Stimulated activated naive CD4-positive, alpha-beta T cell treated with Interleukin-2 at 50 U/mL for 16 hours (primary cell): ENCODE measurements at regions not wholly inside any gene's neighbourhood (a gene's known extent, or its start where the extent isn't known, plus 50 kb on each side); places are given as distances from the start of the nearest gene placed in this dataset.

ENCODE experiments used
- DNase-seq: peaks from one replicate; lab custom pipeline; 2025; lab: John Stamatoyannopoulos, UW

GRCh38 chr16:6204945-6205344, 1107.3 kb upstream of the EEF2KMT start:
- DNase-seq = no peak

GRCh38 chr16:6200861-6201260, 1103.3 kb upstream of the EEF2KMT start:
- DNase-seq = no peak

GRCh38 chr16:6200271-6200670, 1102.7 kb upstream of the EEF2KMT start:
- DNase-seq = no peak

DNA sequence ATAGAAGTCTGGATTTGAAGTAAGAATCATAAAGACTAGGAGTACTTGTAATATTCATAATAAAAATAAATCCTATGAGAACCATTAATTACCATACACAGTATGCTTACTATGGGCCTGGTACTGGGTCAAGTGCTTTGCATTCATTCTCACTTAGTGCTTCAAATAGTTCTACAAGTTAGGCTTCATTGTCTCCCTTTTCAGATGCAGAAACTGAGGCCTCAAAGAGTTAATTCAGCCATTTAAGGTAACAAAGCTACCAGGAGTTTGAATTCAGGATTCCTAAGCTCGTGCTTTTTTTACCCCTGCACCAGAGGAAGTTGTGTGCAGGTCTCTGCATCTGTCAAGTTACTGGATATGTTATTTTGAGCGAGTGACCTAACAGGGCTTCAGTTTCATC, 1098.4 kb upstream of the EEF2KMT start:
- no peak for DNase-seq

DNA sequence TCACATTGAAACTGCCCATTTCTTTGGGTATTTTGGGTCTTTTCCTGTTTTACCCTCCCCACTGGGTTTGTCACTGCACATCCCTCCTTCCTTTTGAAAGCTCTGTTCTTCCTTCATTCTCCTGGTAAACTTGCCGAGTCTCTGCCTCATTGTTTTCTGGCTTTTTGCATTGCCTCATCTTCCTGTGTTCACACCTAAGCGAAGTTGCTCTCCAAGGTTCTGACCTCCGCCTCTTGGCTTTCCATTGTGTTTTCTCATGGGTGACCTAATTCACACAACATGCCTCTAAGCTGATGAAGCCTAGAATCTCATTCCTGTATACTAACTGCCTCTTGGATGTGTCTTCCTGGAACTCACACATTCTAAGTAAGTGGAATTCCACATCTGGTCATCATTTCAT, 1096.1 kb upstream of the EEF2KMT start:
- DNase-seq = no peak

DNA sequence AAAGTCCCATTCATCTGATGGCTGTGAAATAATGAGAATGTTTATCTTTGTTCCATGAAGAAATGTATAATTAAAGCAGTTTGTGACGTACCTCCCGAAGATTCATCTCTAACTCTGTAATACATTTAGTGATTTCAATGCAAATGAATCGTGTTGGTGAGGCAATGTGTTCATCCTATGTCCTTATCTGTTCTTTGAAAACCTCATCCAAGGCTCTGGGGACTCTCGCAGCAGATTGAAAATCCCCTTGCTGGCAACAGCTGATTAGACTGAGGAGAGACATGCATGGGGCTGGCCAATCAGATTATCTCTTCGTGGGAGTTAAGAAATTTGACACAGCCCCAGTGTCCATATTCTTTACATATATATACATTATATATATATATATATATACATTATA, 1095.4 kb upstream of the EEF2KMT start:
- no peak for DNase-seq

DNA sequence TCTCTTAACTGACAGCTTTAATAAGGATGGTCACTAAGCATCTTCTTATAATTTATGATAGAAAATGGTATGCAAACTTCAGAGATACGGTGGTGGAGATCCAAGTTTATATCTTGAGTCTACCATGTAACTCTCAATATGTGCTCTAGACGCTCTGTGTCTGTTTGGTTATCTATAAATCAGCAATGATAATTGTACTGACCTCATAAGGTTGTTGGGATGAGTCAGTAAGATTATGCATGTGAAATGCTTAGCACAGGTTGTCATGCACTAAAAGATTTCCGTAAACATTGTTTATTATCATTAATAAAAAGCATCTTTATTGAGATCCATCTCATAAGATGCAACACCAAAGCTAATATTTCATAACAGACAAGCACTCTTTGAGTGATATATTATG, 1094.9 kb upstream of the EEF2KMT start:
- no peak for DNase-seq

DNA sequence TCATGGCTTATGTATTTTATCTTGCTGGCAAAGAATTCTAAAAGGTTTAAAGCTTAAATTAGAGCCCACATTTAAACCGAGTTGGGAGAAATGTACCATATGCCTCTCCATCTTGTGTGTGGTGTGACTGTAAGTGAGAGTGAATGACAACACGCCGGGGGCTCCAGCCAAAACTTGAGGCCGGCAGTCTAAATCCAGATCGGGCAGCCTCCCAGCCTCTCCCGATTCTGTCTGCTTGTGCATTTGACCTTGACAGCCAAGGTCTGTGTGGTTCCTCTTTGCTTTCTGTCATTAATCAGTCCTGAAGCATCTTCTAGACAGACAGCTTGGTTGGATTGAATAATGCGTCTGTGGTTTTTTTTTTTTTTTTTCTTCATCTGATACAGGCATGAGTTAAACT, 1093.2 kb upstream of the EEF2KMT start:
- DNase-seq = no peak

DNA sequence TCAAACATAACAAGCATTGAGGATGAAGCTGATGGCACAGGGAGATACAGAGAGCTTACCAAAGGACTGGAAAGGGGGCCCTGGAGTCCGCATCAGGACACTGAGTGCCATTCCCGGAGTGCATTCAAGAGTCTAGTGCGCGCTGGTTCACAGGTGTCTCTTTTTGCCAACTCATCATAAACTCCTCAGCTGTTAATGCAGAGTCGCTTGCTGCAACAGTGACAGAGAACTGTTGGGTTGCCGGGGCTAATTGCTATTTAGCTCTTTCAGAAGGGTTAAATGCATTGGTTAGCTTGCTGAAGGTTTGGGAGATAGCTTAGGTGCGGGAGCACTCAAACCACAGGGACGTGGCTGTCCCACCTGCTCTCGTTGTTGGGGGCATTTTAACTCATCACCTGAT, 1091.6 kb upstream of the EEF2KMT start:
- DNase-seq = no peak

DNA sequence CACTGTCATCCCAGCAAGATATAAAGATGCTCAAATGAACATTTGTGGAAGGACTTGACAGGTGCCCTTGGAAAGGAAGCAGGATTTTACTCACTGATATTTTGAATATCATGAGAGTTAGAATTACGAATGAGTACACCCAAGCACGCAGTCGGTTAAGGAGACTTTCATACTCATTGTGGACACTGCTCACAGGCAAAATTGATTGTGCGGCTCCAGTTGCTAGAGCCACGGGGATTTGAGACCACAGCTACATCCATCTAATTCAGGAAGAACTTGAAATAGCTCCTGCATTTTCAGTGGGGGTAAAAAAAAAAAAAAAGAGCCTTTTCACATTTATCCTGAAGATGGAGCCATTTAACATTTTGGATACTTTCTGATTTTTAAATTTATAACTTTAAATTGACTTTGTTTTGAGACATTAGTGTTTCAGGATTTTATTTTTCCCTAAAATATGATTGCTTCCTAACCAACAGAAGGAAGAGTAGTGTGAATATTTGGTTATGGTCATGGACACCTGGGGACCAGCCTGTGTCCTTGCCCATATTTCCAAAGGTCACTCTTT, 1080.1 kb upstream of the EEF2KMT start:
- no peak for DNase-seq

- DNase-seq = no peak
These were observed 1072.4 kb upstream of the EEF2KMT start for GRCh38 chr16:6170022-6170421.

DNA sequence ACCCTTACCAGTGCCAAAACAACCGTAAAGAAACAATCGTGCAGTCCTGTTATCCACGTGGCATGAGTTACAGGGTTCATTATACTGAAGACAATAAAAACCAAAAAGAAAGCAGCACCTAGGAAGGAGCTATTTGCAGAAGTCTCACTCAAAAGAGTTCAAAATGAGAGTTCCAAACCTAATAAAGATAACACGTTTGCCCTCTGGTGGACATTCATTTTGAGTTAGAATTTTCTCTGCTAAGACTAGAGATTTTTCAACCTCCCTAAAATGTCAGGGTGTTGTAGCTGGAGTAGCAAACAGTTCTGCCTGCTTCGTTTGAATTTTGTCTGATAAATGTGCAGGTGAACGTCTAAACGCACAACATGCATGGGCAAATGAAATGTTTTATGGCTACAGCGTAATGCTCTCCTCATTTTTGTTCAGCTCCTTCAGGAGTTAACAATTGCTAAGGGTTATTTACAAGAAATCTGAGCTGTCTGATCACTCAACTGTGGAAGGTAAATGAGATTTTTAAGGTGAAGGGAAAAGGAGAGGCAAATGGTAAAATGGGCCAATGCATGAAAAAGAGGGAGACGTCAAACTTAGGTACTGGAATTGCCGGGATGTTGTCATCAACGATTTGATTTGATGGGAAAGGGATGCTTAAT, 1067.9 kb upstream of the EEF2KMT start:
- DNase-seq = no peak

DNA sequence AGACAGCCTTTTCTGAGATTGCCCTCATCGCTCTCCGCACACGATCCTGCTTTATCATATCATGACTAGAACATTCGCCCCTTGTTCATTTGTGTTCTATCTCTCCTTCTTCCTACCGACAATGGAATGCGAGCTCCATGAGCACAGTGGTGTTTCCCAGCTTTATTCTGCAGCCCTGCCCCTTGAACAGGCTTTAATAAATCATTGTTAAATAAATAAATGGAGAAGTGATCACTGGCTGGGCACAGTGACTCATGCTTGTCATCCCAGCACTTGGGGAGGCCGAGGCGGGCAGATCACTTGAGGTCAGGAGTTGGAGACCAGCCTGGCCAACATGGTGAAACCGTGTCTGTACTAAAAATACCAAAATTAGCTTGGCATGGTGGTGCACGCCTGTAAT, 1063.3 kb upstream of the EEF2KMT start:
- no peak for DNase-seq

- DNase-seq = no peak
These were observed 1062.7 kb upstream of the EEF2KMT start for GRCh38 chr16:6160303-6160702.

DNA sequence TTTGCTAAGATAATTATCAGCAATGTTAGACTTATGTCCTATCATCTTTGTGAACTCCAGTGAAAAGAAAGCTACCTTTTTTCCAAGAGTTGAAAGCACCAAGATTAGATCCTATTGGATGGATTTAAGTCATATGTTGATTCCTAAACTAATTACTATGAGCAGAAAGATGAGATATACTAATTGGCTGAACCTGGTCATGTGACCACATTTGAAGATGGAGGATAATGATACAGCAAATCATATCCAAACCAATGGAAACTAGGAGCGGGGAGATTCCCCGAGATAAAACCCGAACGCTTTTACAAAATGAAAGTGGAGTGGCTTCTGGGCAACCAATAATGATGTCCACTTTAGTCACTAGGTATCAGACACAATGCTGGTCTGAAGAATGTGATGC, 1060.2 kb upstream of the EEF2KMT start:
- DNase-seq = no peak

- DNase-seq = no peak
These were observed 1057.7 kb upstream of the EEF2KMT start for GRCh38 chr16:6155271-6155670.

DNA sequence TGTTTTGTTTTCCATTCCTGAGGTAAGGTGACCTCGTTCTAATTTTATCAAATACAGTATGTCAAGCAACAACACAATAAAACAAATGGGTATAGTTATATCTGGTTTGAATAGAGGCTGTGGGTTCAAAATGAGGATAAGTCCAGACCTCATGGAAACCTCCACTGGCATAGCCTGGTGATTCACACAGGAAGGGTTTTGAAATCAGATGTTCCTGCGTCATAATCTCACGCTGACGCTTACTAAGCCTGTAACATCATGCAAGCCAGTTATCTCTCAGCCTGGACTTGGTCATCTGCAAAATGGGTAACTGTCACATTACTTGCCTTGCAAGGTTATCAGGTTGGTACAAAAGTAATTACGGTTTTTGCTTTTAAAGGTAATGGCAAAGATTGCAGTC, 1056.3 kb upstream of the EEF2KMT start:
- no peak for DNase-seq

DNA sequence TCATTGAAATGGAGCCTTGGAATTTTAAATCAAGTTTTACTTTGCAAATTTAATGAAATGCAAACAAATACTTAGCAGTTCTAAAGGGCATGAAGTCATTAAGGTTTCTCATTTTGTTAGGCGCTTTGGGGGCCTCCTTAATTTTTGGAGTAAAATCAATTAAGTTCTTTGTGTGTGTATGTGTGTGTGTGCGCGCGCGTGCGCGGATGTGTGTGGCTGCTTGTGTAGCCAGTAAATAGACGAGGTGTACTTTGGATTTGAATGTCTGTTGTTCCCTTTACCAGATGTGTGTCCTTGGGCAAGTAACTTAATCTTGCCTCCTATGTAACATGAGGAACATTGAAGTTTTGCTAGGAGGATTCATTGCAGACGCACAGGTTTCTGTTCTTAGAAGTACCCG, 1051.4 kb upstream of the EEF2KMT start:
- DNase-seq = no peak

DNA sequence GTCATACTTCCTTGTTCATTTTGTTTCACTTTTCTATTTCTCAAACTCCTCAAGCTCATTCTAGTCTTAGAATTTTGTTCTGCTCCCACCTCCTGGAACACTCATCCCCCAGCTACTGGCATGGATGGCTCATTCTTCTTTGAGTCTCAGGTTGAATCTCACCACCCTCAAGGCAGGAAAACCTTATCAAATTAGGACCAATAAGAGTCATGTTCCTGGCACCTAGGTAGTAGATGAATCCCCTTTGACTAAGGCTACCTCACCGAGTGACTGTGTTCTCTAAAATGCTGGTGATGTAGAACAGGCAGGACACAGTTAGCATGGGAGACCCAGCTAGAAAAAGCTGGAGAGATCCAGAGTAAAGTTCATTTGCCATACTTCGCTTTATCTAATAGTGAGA, 1050.8 kb upstream of the EEF2KMT start:
- DNase-seq = no peak

- no peak for DNase-seq
These were observed 1049.4 kb upstream of the EEF2KMT start for GRCh38 chr16:6146874-6147425.

- no peak for DNase-seq
These were observed 1048.8 kb upstream of the EEF2KMT start for GRCh38 chr16:6146356-6146755.

DNA sequence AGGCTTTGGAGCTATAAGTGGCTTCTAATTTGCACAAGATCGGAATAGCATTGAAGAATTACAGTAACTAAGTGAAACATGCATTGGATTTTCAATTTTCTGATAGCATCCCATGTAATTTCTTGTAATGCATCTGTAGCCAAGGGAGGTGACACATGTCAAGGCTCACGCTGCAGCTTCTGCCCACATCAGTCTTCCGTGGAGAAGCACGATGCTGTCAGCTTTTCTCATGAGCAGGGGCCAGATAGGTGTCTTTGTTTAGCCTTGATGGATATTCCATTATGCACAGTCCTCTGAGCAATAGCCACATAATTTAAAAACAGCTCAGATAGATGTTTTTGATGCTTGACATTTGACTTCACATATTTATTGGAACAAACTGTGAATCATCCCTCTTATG, 1046.9 kb upstream of the EEF2KMT start:
- DNase-seq = no peak

DNA sequence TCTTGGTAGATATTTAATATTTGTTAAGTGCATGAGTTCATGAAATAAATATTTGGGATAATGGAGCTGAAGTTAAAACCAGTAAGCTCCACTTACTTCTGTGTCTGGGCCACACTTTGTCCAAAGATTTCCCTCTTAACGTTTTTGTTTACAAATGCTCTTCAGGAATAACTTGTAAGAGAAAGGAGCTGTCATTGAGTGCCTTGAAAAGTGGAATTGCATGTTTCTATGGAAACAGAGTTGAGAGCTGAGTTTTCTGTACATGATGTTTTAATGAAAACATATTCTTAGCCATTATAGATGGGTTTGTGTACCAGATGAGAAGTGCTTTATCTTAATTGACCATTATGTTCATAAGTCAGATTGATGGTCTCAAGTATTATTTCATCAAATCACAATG, 1045.4 kb upstream of the EEF2KMT start:
- DNase-seq = no peak

DNA sequence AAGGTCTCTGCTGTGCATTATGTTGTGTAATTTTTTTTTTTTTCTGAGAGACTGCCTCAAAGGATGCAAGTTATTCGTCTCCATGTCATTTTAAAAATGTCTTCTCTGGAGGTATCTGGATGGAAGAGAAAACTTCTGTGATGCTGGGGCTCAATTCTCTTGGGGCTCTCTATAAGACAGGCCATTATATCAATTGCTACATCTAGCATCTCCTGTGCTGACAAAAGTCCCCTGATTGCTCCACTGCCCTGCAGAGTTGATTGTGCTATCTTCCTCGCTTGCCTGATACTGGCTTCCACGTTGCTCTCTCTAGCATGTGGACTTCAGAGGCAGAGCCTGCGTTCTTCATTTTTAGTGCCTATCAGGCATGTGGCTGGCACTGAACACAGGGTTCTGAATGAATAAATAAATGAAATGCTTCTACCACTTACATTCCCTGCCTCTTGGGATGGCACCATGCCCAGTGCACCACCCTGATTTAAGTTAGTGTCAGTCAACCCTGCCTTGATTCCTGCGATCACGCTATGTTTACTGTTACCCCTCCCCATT, 1035.5 kb upstream of the EEF2KMT start:
- DNase-seq = no peak
